CD14-positive monocyte (primary cell): ENCODE measurements at regions not wholly inside any gene's neighbourhood (a gene's known extent, or its start where the extent isn't known, plus 50 kb on each side); places are given as distances from the start of the nearest gene placed in this dataset.

Experiments used
- DNase-seq, 3 donors: peaks; one replicate each; pipeline ENCODE4 v3.0.0-alpha.2; 2011 to 2022
- H2AFZ ChIP-seq: 2 replicates; pipeline ENCODE4 v1.6.0; 2012; ENCODE audit warnings: mild to moderate bottlenecking, low read depth, low read length, inconsistent platforms; ENCODE audit not compliant: insufficient read depth, poor library complexity, severe bottlenecking
- H3K27ac ChIP-seq, 2 donors: 1 replicate in 1 of 2; 2 replicates in 1 of 2; pipeline ENCODE4 v1.5.1; 2012 to 2013; ENCODE audit warnings: low read length in 2 of 2, control low read depth in 1 of 2, inconsistent platforms in 1 of 2, low read depth in 1 of 2, mild to moderate bottlenecking in 1 of 2
- H3K27me3 ChIP-seq, 2 donors: one replicate each; pipeline versions ENCODE4 v1.6.0 to v1.6.1; 2011 to 2013; ENCODE audit warnings: low read length in 2 of 2; ENCODE audit not compliant: control insufficient read depth in 2 of 2, insufficient read depth in 2 of 2
- H3K36me3 ChIP-seq, 2 donors: replicated peaks in 1 of 2; 1 replicate in 1 of 2; 2 replicates in 1 of 2; pipeline versions ENCODE4 v1.5.1 to v1.6.1; 2012 to 2013; ENCODE audit warnings: low read length in 2 of 2, control low read depth in 1 of 2, inconsistent platforms in 1 of 2, mild to moderate bottlenecking in 1 of 2; ENCODE audit not compliant: insufficient read depth in 2 of 2, control insufficient read depth in 1 of 2
- H3K4me1 ChIP-seq, 2 donors: 1 replicate in 1 of 2; 2 replicates in 1 of 2; pipeline versions ENCODE4 v1.5.1 to v1.6.1; 2012 to 2013; ENCODE audit warnings: low read length in 2 of 2, control low read depth in 1 of 2, inconsistent platforms in 1 of 2, mild to moderate bottlenecking in 1 of 2, moderate library complexity in 1 of 2; ENCODE audit not compliant: insufficient read depth in 2 of 2, control insufficient read depth in 1 of 2
- H3K4me2 ChIP-seq: replicated peaks from 2 replicates; pipeline ENCODE3; 2012; ENCODE audit warnings: low read length, moderate library complexity, mild to moderate bottlenecking; ENCODE audit not compliant: poor library complexity, severe bottlenecking; ENCODE audit errors: extremely low read depth
- H3K4me3 ChIP-seq, 3 experiments: fragments of 200-600 bp in 1 of 3; sonication (generic) in 1 of 3; replicated peaks in 1 of 3; 1 replicate in 2 of 3; 2 replicates in 1 of 3; pipeline ENCODE4 v1.5.1; 2011 to 2013; ENCODE audit warnings: low read length in 3 of 3, mild to moderate bottlenecking in 3 of 3, control low read depth in 2 of 3, low read depth in 2 of 3, inconsistent platforms in 1 of 3, moderate library complexity in 1 of 3
- H3K79me2 ChIP-seq: 2 replicates; pipeline ENCODE4 v1.6.0; 2012; ENCODE audit warnings: mild to moderate bottlenecking, control low read depth, inconsistent platforms, low read length, moderate library complexity; ENCODE audit not compliant: insufficient read depth
- H3K9ac ChIP-seq: 2 replicates; pipeline ENCODE4 v1.6.0; 2017; ENCODE audit warnings: low read length, mild to moderate bottlenecking; ENCODE audit not compliant: insufficient read depth, poor library complexity, severe bottlenecking
- H3K9me3 ChIP-seq, 2 donors: replicated peaks in 1 of 2; 1 replicate in 1 of 2; 2 replicates in 1 of 2; pipeline versions ENCODE4 v1.5.1 to v1.6.1; 2012 to 2013; ENCODE audit warnings: low read length in 2 of 2, control low read depth in 1 of 2; ENCODE audit not compliant: control insufficient read depth in 1 of 2, insufficient read depth in 1 of 2
- H4K20me1 ChIP-seq: 2 replicates; pipeline ENCODE4 v1.6.0; 2012; ENCODE audit warnings: mild to moderate bottlenecking, low read length, control low read depth, moderate library complexity; ENCODE audit not compliant: insufficient read depth
- H3K27ac Mint-ChIP-seq, 7 donors: one replicate each; pipeline ENCODE4 v1.8.0; 2020; ENCODE audit warnings: mild to moderate bottlenecking in 7 of 7, mixed read lengths in 7 of 7, moderate library complexity in 6 of 7, inconsistent platforms in 2 of 7
- H3K27me3 Mint-ChIP-seq, 3 donors: one replicate each; pipeline ENCODE4 v1.8.0; 2021 to 2022; ENCODE audit warnings: low read depth in 3 of 3, mild to moderate bottlenecking in 3 of 3, mixed read lengths in 3 of 3, moderate library complexity in 3 of 3, inconsistent platforms in 1 of 3
- H3K36me3 Mint-ChIP-seq, 2 donors: one replicate each; pipeline ENCODE4 v1.8.0; 2020; ENCODE audit warnings: mixed read lengths in 2 of 2, inconsistent platforms in 1 of 2, mild to moderate bottlenecking in 1 of 2
- H3K4me1 Mint-ChIP-seq: one replicate; pipeline ENCODE4 v1.8.0; 2020; ENCODE audit warnings: mild to moderate bottlenecking, mixed read lengths
- H3K4me3 Mint-ChIP-seq, 2 donors: one replicate each; pipeline ENCODE4 v1.8.0; 2020; ENCODE audit warnings: mild to moderate bottlenecking in 2 of 2, mixed read lengths in 2 of 2, moderate library complexity in 1 of 2
- H3K9me3 Mint-ChIP-seq, 7 donors: one replicate each; pipeline ENCODE4 v1.8.0; 2020 to 2022; ENCODE audit warnings: mixed read lengths in 7 of 7, mild to moderate bottlenecking in 6 of 7, moderate library complexity in 6 of 7, inconsistent platforms in 2 of 7
- WGBS: methylation state at CpG from one replicate; pipeline ENCODE4 v1.1.5; 2013; ENCODE audit warnings: missing lambda C conversion rate; ENCODE audit not compliant: insufficient coverage; 5-methylcytosine and 5-hydroxymethylcytosine counted together
- intact Hi-C, 2 donors: fragments of 100-400 bp; cut with micrococcal nuclease; formaldehyde crosslinking; loops; one replicate each; pipeline versions ENCODE4 v1.15.0 to v1.15.1; 2023
- TF ChIP-seq, protein P1 (sequence below): fragments of 200-600 bp; IDR thresholded peaks from one replicate; pipeline ENCODE4 v1.8.0; 2022; ENCODE audit warnings: antibody characterized with exemption, mild to moderate bottlenecking

DNA sequence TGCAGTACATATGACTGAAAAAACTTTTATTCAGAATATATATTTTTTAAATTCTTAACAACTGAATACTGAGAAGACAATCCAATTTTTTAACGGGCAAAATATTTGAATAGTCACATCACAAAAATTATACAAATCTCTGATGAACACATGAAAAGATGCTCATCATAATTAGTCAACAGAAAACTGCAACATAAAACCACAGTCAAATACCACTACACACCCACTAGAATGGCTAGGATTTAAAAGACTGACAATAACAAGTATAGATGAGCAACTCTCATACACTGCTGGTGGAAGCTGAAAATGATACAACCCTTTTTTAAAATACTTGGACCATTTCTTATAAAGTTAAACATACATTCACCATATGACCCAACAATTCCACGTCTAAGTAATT is 87.7 kb upstream of the TNFSF4 start:
- TF ChIP-seq, protein P1, sequence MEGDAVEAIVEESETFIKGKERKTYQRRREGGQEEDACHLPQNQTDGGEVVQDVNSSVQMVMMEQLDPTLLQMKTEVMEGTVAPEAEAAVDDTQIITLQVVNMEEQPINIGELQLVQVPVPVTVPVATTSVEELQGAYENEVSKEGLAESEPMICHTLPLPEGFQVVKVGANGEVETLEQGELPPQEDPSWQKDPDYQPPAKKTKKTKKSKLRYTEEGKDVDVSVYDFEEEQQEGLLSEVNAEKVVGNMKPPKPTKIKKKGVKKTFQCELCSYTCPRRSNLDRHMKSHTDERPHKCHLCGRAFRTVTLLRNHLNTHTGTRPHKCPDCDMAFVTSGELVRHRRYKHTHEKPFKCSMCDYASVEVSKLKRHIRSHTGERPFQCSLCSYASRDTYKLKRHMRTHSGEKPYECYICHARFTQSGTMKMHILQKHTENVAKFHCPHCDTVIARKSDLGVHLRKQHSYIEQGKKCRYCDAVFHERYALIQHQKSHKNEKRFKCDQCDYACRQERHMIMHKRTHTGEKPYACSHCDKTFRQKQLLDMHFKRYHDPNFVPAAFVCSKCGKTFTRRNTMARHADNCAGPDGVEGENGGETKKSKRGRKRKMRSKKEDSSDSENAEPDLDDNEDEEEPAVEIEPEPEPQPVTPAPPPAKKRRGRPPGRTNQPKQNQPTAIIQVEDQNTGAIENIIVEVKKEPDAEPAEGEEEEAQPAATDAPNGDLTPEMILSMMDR: no peak
- Histone ChIP-seq H4K20me1 (no peaks in the 10 kb centered on the region), H3K4me1 (peaks cover 14 to 17% of the 10 kb centered on the region in 2 donors), H3K36me3 (no peaks in the 10 kb centered on the region), H3K4me3 (no peak overlapping the region), H3K27ac (no peak overlapping the region), H3K27me3 (no peaks in the 10 kb centered on the region), H2AFZ (no peak overlapping the region), H3K4me2 (no peak overlapping the region), H3K9me3 (no peaks in the 10 kb centered on the region), H3K79me2 (no peaks in the 10 kb centered on the region), H3K9ac (no peak overlapping the region)
- no peak for DNase-seq
- intact Hi-C loops: no loop called here
- Mint-ChIP-seq H3K4me1 (peaks cover 18% of the 10 kb centered on the region), H3K27me3 (peaks cover 0 to 2% (median 0%) of the 10 kb centered on the region in 3 donors), H3K4me3 (no peak overlapping the region), H3K9me3 (peaks cover 0 to 14% (median 2%) of the 10 kb centered on the region in 7 donors), H3K27ac (no peak overlapping the region), H3K36me3 (no peaks in the 10 kb centered on the region)
- WGBS: no CpG with 5 or more reads among the region's 2 CpGs

- Histone ChIP-seq H3K9me3 (no peaks in the 10 kb centered on the region), H3K36me3 (no peaks in the 10 kb centered on the region), H3K4me2 (no peak overlapping the region), H3K9ac (no peak overlapping the region), H3K4me1 (peaks cover 14 to 17% of the 10 kb centered on the region in 2 donors), H2AFZ (no peak overlapping the region), H4K20me1 (no peaks in the 10 kb centered on the region), H3K27ac (peak overlapping the region in 1 of 2 donors; percentile 69), H3K27me3 (no peaks in the 10 kb centered on the region), H3K79me2 (no peaks in the 10 kb centered on the region), H3K4me3 (no peak overlapping the region)
- peaks cover 18% of the 10 kb centered on the region for H3K4me1 Mint-ChIP-seq
- WGBS: no CpG with 5 or more reads among the region's 1 CpG
- intact Hi-C loops: no loop called here
- DNase-seq: no peak
- no peaks in the 10 kb centered on the region for H3K36me3 Mint-ChIP-seq
- TF ChIP-seq, protein P1: no peak
- no peak overlapping the region for H3K4me3 Mint-ChIP-seq
- peak overlapping the region in 5 of 7 donors; percentile 71 to 93 (median 83) for H3K27ac Mint-ChIP-seq
- peaks cover 0 to 14% (median 2%) of the 10 kb centered on the region in 7 donors for H3K9me3 Mint-ChIP-seq
- H3K27me3 Mint-ChIP-seq: peaks cover 0 to 2% (median 0%) of the 10 kb centered on the region in 3 donors
These were observed 88.3 kb upstream of the TNFSF4 start for GRCh38 chr1:173295391-173295790.
